Gastrocnemius medialis (tissue), 4 donors: ENCODE measurements at regions not wholly inside any gene's neighbourhood (a gene's known extent, or its start where the extent isn't known, plus 50 kb on each side); places are given as distances from the start of the nearest gene placed in this dataset.

ENCODE experiments used
- ATAC-seq, 2 donors: fragments of 150-250 bp; one replicate each; pipeline ENCODE4 v1.9.1; 2016
- DNase-seq, 2 donors: peaks; one replicate each; pipeline ENCODE4 v3.0.0-alpha.2; 2019
- H3K27ac ChIP-seq, 4 donors: fragments of 200-600 bp; sonication (generic); 1 replicate in 1 of 4; 2 replicates in 3 of 4; pipeline ENCODE4 v1.5.1; 2016 to 2018; ENCODE audit warnings: mild to moderate bottlenecking in 2 of 4, moderate library complexity in 1 of 4
- H3K27me3 ChIP-seq, 3 donors: fragments of 200-600 bp; sonication (generic) in 2 of 3; 1 replicate in 1 of 3; 2 replicates in 2 of 3; pipeline versions ENCODE4 v1.5.1 to v1.6.0; 2016 to 2019; ENCODE audit warnings: mild to moderate bottlenecking in 1 of 3, moderate library complexity in 1 of 3
- H3K36me3 ChIP-seq, 2 donors: fragments of 200-600 bp; sonication (generic) in 1 of 2; one replicate each; pipeline ENCODE4 v1.5.1; 2017 to 2018
- H3K4me1 ChIP-seq, 2 donors: fragments of 200-600 bp; sonication (generic) in 1 of 2; one replicate each; pipeline ENCODE4 v1.5.1; 2016 to 2017; ENCODE audit warnings: mild to moderate bottlenecking in 2 of 2
- H3K4me3 ChIP-seq, 4 donors: fragments of 200-600 bp; sonication (generic) in 3 of 4; 1 replicate in 1 of 4; 2 replicates in 3 of 4; pipeline ENCODE4 v1.5.1; 2016 to 2019; ENCODE audit warnings: mild to moderate bottlenecking in 2 of 4
- H3K9me3 ChIP-seq, 3 donors: fragments of 200-600 bp; sonication (generic) in 2 of 3; 1 replicate in 1 of 3; 2 replicates in 2 of 3; pipeline ENCODE4 v1.5.1; 2016 to 2019
- CTCF ChIP-seq, 5 experiments: fragments of 450-650 bp in 3 of 5; fragments of 200-600 bp in 2 of 5; sonication (generic) in 2 of 5; IDR thresholded peaks in 4 of 5; conservative IDR thresholded peaks in 1 of 5; 1 replicate in 4 of 5; 2 replicates in 1 of 5; pipeline ENCODE4 v1.5.1; 2016 to 2019; ENCODE audit warnings: antibody characterized with exemption in 5 of 5, mild to moderate bottlenecking in 3 of 5, moderate library complexity in 3 of 5
- POLR2A ChIP-seq, 2 donors: fragments of 450-650 bp; IDR thresholded peaks; one replicate each; pipeline ENCODE4 v1.6.1; 2017; ENCODE audit warnings: antibody characterized with exemption in 2 of 2, mild to moderate bottlenecking in 2 of 2, moderate library complexity in 2 of 2
- in situ Hi-C, 4 donors: fragments of 200-750 bp; cut with MboI; loops; one replicate each; pipeline versions ENCODE4 v1.15.0 to v1.8.0; 2017; ENCODE audit warnings: low sequenced_read_pairs in 4 of 4
- intact Hi-C: fragments of 100-400 bp; cut with DNase I; formaldehyde crosslinking; loops from one replicate; pipeline ENCODE4 v1.15.1; 2023; ENCODE audit warnings: low total_unique reads

- Histone ChIP-seq H3K4me1 (no peaks in the 10 kb centered on the region), H3K27me3 (no peaks in the 10 kb centered on the region), H3K36me3 (peaks cover 0 to 8% of the 10 kb centered on the region in 2 donors), H3K9me3 (no peaks in the 10 kb centered on the region), H3K4me3 (no peak overlapping the region), H3K27ac (no peak overlapping the region)
- TF ChIP-seq CTCF (IDR thresholded peaks at IDR 0.05 in 4 of 5, conservative IDR thresholded peaks at IDR 0.05 in 1 of 5): no peak
- TF ChIP-seq POLR2A (IDR thresholded peaks at IDR 0.05): no peak
- in situ Hi-C loops (no loop called here), intact Hi-C loops (no loop called here)
- DNase-seq (no peak), ATAC-seq (no peak)
Measured at GRCh38 chr6:126103993-126104392, 117.7 kb downstream of the TRMT11 start.

- in situ Hi-C loops: no loop called here
- DNase-seq (no peak), ATAC-seq (no peak)
- Histone ChIP-seq H3K27ac (no peak overlapping the region), H3K27me3 (no peaks in the 10 kb centered on the region), H3K4me3 (no peak overlapping the region), H3K9me3 (no peaks in the 10 kb centered on the region), H3K36me3 (peaks cover 0 to 8% of the 10 kb centered on the region in 2 donors), H3K4me1 (no peaks in the 10 kb centered on the region)
- TF ChIP-seq CTCF (IDR thresholded peaks at IDR 0.05 in 4 of 5, conservative IDR thresholded peaks at IDR 0.05 in 1 of 5) (no peak), POLR2A (IDR thresholded peaks at IDR 0.05) (no peak)
- intact Hi-C loops: no loop called here
Measured at GRCh38 chr6:126107475-126108166, 121.3 kb downstream of the TRMT11 start.

GRCh38 chr6:126110512-126111270, 124.4 kb downstream of the TRMT11 start:
- no peak for ATAC-seq
- in situ Hi-C loops: no loop called here
- H3K4me1 ChIP-seq: no peaks in the 10 kb centered on the region
- TF ChIP-seq POLR2A (IDR thresholded peaks at IDR 0.05) (no peak), CTCF (IDR thresholded peaks at IDR 0.05 in 4 of 5, conservative IDR thresholded peaks at IDR 0.05 in 1 of 5) (no peak)
- intact Hi-C loops: no loop called here
- no peak for DNase-seq
- H3K36me3 ChIP-seq: no peaks in the 10 kb centered on the region
- H3K27me3 ChIP-seq: no peaks in the 10 kb centered on the region
- H3K27ac ChIP-seq: no peak overlapping the region
- no peak overlapping the region for H3K4me3 ChIP-seq
- no peaks in the 10 kb centered on the region for H3K9me3 ChIP-seq

GRCh38 chr6:126111327-126111726, 125.0 kb downstream of the TRMT11 start:
- H3K36me3 ChIP-seq: no peaks in the 10 kb centered on the region
- DNase-seq: no peak
- no peaks in the 10 kb centered on the region for H3K9me3 ChIP-seq
- no peak overlapping the region for H3K4me3 ChIP-seq
- H3K4me1 ChIP-seq: no peaks in the 10 kb centered on the region
- no peak overlapping the region for H3K27ac ChIP-seq
- intact Hi-C loops: no loop called here
- no peaks in the 10 kb centered on the region for H3K27me3 ChIP-seq
- TF ChIP-seq POLR2A (IDR thresholded peaks at IDR 0.05) (no peak), CTCF (IDR thresholded peaks at IDR 0.05 in 4 of 5, conservative IDR thresholded peaks at IDR 0.05 in 1 of 5) (no peak)
- ATAC-seq: no peak
- in situ Hi-C loops: no loop called here
